Osteocyte (in vitro differentiated cells): ENCODE measurements at regions not wholly inside any gene's neighbourhood (a gene's known extent, or its start where the extent isn't known, plus 50 kb on each side); places are given as distances from the start of the nearest gene placed in this dataset.

ENCODE experiments used
- DNase-seq: peaks from one replicate; pipeline ENCODE4 v3.0.0; 2021; ENCODE audit warnings: mixed read lengths; ENCODE audit not compliant: unreplicated experiment; ENCODE audit errors: extremely low spot score
- H3K27ac Mint-ChIP-seq: one replicate; pipeline ENCODE4 v1.8.0; 2021; ENCODE audit warnings: mild to moderate bottlenecking, mixed read lengths; ENCODE audit not compliant: unreplicated experiment
- H3K27me3 Mint-ChIP-seq: one replicate; pipeline ENCODE4 v1.8.0; 2021; ENCODE audit warnings: mixed read lengths; ENCODE audit not compliant: unreplicated experiment
- H3K36me3 Mint-ChIP-seq: one replicate; pipeline ENCODE4 v1.8.0; 2021; ENCODE audit warnings: mixed read lengths; ENCODE audit not compliant: unreplicated experiment
- H3K4me1 Mint-ChIP-seq: one replicate; pipeline ENCODE4 v1.8.0; 2021; ENCODE audit warnings: mixed read lengths; ENCODE audit not compliant: unreplicated experiment
- H3K4me3 Mint-ChIP-seq: one replicate; pipeline ENCODE4 v1.8.0; 2021; ENCODE audit warnings: mild to moderate bottlenecking, moderate library complexity, mixed read lengths; ENCODE audit not compliant: unreplicated experiment
- H3K9me3 Mint-ChIP-seq: one replicate; pipeline ENCODE4 v1.8.0; 2021; ENCODE audit warnings: mixed read lengths; ENCODE audit not compliant: unreplicated experiment
- CTCF ChIP-seq: fragments of 200-600 bp; sonication (generic); IDR thresholded peaks from 2 replicates; pipeline ENCODE4 v1.5.0; 2021; ENCODE audit warnings: antibody characterized with exemption, mild to moderate bottlenecking, moderate library complexity

DNA sequence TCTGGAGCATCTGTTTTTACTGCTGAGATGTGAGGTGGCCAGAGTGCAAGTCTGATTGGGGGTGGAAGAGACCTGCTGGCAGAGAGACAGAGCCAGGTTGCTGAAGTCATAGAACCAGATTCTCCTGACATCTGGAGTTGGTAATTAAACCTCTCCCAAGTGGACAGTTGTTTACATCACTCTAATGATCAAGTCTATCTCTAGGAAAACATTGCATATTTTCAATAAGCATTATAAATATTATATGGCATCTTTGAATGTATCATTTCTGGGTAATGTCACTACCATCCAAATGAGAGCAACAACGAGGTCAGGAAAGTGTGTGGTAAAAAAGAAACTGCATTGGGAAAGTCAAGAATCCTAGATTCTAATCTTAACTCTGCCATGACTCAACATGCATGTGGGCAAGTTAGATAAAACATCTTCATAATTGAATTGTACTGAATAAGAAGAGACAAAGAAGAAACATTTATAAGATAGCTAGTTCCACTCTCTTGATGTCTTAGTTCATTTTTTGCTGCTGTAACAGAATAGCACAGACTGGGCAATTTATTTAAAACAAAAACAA lies 351.2 kb upstream of the API5 start:
- H3K27ac Mint-ChIP-seq = no peak overlapping the region
- H3K9me3 Mint-ChIP-seq = peaks cover 15% of the 10 kb centered on the region
- H3K4me3 Mint-ChIP-seq = no peak overlapping the region
- H3K36me3 Mint-ChIP-seq = no peaks in the 10 kb centered on the region
- H3K27me3 Mint-ChIP-seq = no peaks in the 10 kb centered on the region
- no peak for DNase-seq
- H3K4me1 Mint-ChIP-seq = no peaks in the 10 kb centered on the region
- no peak for TF ChIP-seq CTCF

GRCh38 chr11:42967653-42968052 lies 344.1 kb upstream of the API5 start:
- Mint-ChIP-seq H3K4me1 (no peaks in the 10 kb centered on the region), H3K4me3 (no peak overlapping the region), H3K36me3 (no peaks in the 10 kb centered on the region), H3K9me3 (peaks cover 17% of the 10 kb centered on the region), H3K27me3 (no peaks in the 10 kb centered on the region), H3K27ac (no peak overlapping the region)
- DNase-seq = no peak
- TF ChIP-seq CTCF = no peak

DNA sequence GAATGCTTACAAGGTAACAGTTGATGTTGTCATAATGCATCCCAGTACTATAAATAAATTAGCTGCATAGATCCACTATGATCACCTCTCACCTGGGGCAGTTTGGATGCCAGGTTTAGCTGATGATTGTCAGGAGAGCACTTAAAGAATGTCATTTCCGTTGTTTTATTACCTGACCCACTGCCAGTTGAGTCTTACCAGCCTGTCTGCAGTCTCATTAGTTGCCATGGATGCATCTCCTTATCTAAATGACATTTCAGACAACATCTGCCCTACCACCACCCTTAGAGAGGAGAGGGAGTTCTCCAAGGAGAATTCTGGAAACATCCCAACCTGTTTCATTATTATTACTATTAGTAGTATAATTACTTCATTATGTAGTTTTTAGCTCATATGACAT lies 339.1 kb upstream of the API5 start:
- H3K36me3 Mint-ChIP-seq = no peaks in the 10 kb centered on the region
- DNase-seq = no peak
- peaks cover 13% of the 10 kb centered on the region for H3K9me3 Mint-ChIP-seq
- H3K4me1 Mint-ChIP-seq = no peaks in the 10 kb centered on the region
- no peak overlapping the region for H3K4me3 Mint-ChIP-seq
- no peaks in the 10 kb centered on the region for H3K27me3 Mint-ChIP-seq
- no peak overlapping the region for H3K27ac Mint-ChIP-seq
- no peak for TF ChIP-seq CTCF

DNA sequence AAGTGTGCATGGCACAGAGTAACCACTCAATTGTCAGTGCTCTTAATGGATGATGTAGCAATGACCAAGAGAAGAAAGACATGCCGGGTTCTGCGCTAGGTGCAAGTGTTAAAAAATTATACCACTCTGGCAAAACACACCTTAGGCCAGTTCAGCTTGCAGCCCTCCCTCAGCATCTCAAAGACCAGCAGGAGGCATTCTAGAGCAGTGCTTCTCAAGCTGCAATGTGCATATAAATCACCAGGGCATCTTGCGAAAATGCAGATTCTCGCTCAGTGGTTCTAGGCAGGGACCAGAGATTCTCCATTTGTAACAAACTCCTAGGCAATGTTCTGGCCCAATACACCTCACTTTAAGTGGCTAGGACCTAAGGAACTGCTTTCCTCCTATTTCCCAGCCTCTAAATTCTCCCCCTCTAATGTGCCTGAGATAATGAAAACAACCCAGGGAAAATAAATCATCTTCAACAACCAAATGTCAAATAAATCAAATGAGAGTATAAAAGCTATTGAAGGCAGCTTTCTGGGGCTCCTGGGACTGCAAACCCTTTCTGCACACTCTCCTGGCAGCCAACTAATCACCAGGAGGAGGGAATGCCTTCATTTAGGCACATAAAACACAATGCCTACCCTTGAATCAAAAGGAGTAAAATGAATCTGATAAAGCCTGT lies 337.2 kb upstream of the API5 start:
- DNase-seq = no peak
- no peak overlapping the region for H3K4me3 Mint-ChIP-seq
- TF ChIP-seq CTCF = no peak
- no peaks in the 10 kb centered on the region for H3K36me3 Mint-ChIP-seq
- H3K27me3 Mint-ChIP-seq = no peaks in the 10 kb centered on the region
- no peaks in the 10 kb centered on the region for H3K4me1 Mint-ChIP-seq
- no peak overlapping the region for H3K27ac Mint-ChIP-seq
- H3K9me3 Mint-ChIP-seq = peaks cover 22% of the 10 kb centered on the region

GRCh38 chr11:42975180-42975529 lies 336.6 kb upstream of the API5 start:
- TF ChIP-seq CTCF = no peak
- DNase-seq = no peak
- Mint-ChIP-seq H3K9me3 (peaks cover 20% of the 10 kb centered on the region), H3K27me3 (no peaks in the 10 kb centered on the region), H3K4me3 (no peak overlapping the region), H3K36me3 (no peaks in the 10 kb centered on the region), H3K4me1 (no peaks in the 10 kb centered on the region), H3K27ac (no peak overlapping the region)
